ENCODE measurements at regions not wholly inside any gene's neighbourhood (a gene's known extent, or its start where the extent isn't known, plus 50 kb on each side); places are given as distances from the start of the nearest gene placed in this dataset.

DNA sequence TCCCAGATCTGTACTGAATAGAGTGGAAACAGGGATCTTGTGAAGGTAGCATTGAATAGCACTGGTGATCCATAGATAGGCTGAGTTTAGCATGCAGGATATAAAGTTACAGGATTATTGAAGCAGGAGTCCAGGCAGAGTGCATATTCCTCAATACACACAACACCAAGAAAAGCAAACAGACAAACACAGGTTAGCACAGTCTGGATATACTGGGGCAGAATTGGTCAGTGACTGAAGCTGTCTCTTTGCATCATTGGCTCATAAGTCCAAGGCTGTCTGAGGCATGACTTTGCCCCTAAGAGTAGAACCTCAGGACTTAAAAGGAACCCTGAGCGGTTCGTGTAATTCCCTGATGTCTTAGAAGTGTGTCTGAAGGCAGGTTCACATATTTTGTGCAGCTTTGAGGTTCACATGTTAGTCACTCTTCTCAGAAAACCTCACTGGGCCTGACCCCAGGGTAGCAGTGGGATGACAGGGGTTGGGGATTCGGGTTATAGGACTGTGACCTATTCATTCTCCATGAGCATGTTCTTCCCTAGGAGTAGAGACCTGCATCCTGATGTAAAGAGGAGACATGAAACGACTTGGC is 134.6 kb downstream of the AASDH start:
- Mint-ChIP-seq H3K36me3 (no peaks in the 10 kb centered on the region), H3K4me3 (no peak overlapping the region), H3K4me1 (no peaks in the 10 kb centered on the region), H3K27ac (no peak overlapping the region), H3K27me3 (peaks cover 21% of the 10 kb centered on the region), H3K9me3 (no peaks in the 10 kb centered on the region)
- POLR2A ChIA-PET, result no interaction called here
- DNase-seq, result no peak
- no peak for ATAC-seq (ENCODE audit: low read depth)

DNA sequence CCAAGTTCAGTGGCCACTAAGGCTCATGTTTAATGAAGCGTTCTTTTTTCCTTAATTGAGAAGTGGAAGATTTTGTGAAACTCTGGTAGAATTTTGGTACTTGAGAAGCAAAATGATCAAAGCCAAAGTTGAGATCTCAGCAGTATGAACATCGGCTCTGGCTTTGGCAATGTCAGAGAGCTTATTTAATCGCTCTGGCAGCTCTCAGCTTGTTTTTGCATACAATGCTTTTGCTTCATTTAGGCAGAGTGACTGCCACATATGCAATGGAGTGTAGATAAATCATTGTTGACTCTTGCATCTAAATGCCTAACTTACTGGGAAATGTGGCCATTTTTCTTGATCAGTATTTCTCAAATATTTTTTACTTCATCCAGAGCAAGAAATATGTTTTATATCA is 135.7 kb downstream of the AASDH start:
- POLR2A ChIA-PET, result no interaction called here
- Mint-ChIP-seq H3K36me3 (no peaks in the 10 kb centered on the region), H3K27ac (no peak overlapping the region), H3K9me3 (no peaks in the 10 kb centered on the region), H3K4me3 (no peak overlapping the region), H3K27me3 (peaks cover 19% of the 10 kb centered on the region), H3K4me1 (no peaks in the 10 kb centered on the region)
- no peak for ATAC-seq (ENCODE audit: low read depth)
- DNase-seq, result no peak

DNA sequence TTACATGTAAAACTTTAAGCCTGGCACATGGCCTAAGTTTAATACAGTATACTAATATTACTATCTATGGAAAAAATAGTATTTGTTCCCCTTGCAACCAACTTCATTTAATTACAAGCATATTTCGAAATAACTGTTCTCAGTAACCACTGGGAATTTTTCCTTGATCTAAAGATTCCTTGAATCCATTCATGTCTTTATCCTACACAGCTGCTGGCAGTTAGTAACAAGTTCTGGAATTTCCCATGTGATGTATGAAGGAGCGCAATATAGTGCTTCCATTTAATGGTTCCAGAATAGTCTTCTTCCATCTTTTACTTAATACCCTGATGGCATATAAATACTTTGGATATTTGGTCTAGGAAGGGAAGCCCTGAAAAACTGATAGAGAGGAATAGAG is 136.5 kb downstream of the AASDH start:
- Mint-ChIP-seq H3K4me3 (no peak overlapping the region), H3K4me1 (no peaks in the 10 kb centered on the region)
- POLR2A ChIA-PET, result no interaction called here

DNA sequence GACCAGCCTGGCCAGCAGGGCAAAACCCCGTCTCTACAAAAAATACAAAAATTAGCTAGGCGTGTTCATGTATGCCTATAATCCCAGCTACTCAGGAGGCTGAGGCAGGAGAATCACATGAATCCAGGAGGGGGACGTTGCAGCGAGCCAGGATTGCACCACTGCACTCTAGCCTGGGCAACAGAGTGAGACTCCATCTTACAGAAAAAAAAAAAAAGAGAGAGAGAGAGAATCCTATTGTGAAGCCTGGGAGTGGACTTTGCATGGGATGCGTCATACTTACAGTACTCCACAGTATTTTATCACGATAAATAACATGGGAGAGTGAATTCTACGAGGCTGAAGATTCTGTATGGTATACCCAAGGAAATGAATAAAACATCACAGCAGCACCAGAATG is 139.6 kb downstream of the AASDH start:
- Mint-ChIP-seq H3K36me3 (no peaks in the 10 kb centered on the region), H3K27ac (no peak overlapping the region), H3K27me3 (peaks cover 21% of the 10 kb centered on the region), H3K4me1 (no peaks in the 10 kb centered on the region), H3K4me3 (no peak overlapping the region), H3K9me3 (no peaks in the 10 kb centered on the region)
- DNase-seq (no peak), ATAC-seq (ENCODE audit: low read depth) (no peak)
- POLR2A ChIA-PET, result no interaction called here

More for the DNA sequence above, 136.5 kb downstream of the AASDH start:
- Mint-ChIP-seq H3K9me3 (no peaks in the 10 kb centered on the region), H3K36me3 (no peaks in the 10 kb centered on the region), H3K27me3 (peaks cover 17% of the 10 kb centered on the region), H3K27ac (no peak overlapping the region)
- ATAC-seq (ENCODE audit: low read depth) (no peak), DNase-seq (no peak)

DNA sequence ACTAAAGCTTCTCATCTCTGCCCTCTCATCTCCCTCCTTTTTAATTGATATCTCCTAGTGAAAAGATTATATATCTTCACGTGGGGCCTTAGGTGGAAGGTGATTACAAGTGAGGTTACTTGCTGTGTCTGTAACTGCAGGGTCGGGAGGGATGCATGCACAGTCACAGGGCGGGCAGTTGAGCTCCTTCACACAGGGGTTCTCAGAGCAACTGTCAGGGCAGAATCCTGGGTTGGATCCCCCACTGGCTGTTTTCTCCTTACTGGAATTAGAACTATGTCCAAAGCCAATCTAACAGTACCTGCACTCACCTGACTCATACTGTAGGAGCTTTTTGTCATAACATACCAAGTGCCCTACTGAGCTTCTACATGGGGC is 141.1 kb downstream of the AASDH start:
- no peak for DNase-seq
- Mint-ChIP-seq H3K36me3 (no peaks in the 10 kb centered on the region), H3K27ac (no peak overlapping the region), H3K27me3 (peaks cover 21% of the 10 kb centered on the region), H3K4me1 (no peaks in the 10 kb centered on the region), H3K9me3 (no peaks in the 10 kb centered on the region), H3K4me3 (no peak overlapping the region)
- POLR2A ChIA-PET, result no interaction called here
- ATAC-seq (ENCODE audit: low read depth), result no peak

DNA sequence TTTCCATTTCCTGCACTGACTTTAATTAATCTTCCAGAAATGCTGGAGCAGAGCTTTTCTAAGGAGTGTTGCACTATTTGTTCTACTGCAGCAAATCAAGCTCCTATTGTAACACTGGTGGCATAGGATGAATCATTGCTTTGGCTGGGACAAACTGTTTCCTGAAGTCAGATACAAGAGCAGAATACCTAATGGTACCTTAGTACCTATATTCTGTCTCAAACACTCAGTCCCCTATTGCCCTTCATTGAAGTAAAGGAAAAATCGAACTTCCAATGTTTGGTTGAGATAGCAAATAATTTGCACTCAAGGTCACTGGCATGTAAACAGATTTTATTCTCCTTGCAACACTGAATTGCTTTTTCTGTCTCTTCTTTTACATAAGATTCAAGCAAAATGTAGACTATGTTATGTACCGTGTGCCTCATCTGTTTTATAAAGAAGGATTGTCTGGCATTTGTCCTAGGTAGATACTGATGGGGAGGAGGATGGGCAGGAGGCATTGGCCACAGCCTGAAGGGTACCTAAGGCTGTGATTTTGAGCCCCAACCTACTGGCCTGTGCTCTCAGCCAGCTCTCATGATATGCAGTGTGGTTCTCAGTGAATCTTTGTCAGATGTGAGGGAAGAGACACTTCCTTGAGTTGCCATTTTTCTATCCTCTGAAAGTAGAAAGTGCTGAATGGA is 141.6 kb downstream of the AASDH start:
- DNase-seq (no peak), ATAC-seq (ENCODE audit: low read depth) (no peak)
- no peak overlapping the region for H3K27ac Mint-ChIP-seq
- no peak overlapping the region for H3K4me3 Mint-ChIP-seq
- H3K27me3 Mint-ChIP-seq, result peaks cover 21% of the 10 kb centered on the region
- no peaks in the 10 kb centered on the region for H3K4me1 Mint-ChIP-seq
- POLR2A ChIA-PET, result no interaction called here
- H3K36me3 Mint-ChIP-seq, result no peaks in the 10 kb centered on the region
- H3K9me3 Mint-ChIP-seq, result no peaks in the 10 kb centered on the region

DNA sequence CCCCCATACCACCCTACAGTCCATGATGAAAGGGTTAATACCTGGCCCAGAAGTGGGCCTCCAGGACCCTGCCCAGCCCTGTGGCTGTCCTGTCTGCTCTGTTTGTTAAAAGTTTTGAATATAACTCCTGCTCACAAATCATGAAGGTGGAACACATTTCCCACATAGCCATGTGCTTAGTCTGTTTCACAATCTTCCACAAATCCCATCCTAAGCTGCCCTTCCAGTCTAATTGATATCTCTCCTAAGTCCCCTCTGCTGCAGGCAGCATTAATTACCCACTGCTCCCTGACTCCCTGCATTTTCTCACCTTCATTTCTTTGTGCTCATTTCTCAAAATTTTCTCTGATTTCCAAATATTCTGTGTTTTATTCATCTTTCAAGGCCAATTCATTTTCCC is 142.6 kb downstream of the AASDH start:
- Mint-ChIP-seq H3K9me3 (no peaks in the 10 kb centered on the region), H3K4me3 (no peak overlapping the region), H3K27me3 (peaks cover 13% of the 10 kb centered on the region), H3K27ac (no peak overlapping the region), H3K4me1 (no peaks in the 10 kb centered on the region), H3K36me3 (no peaks in the 10 kb centered on the region)
- POLR2A ChIA-PET, result no interaction called here
- DNase-seq, result no peak
- ATAC-seq (ENCODE audit: low read depth), result no peak

DNA sequence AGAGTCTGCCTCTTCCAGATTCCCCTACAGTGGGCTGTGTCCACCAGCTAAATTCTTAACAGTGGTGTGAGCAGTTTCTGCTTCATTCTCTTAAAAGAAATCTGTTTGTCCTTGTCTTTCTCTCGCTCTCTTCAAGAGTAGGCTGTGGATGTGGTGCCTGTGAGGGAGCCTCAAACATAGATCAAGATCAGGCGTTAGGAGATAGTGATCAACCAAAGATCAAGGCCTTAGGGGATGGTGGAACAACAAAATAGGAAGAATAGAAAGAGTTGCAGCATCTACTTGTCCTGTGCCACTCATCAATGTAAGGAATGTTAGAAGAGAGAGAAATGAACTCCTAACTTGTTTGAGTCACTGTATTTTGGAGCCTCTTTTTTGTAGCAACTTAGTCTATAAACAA is 144.2 kb downstream of the AASDH start:
- no peak for DNase-seq
- no peaks in the 10 kb centered on the region for H3K36me3 Mint-ChIP-seq
- ATAC-seq (ENCODE audit: low read depth), result no peak
- no peaks in the 10 kb centered on the region for H3K9me3 Mint-ChIP-seq
- peaks cover 12% of the 10 kb centered on the region for H3K27me3 Mint-ChIP-seq
- no peak overlapping the region for H3K4me3 Mint-ChIP-seq
- no peaks in the 10 kb centered on the region for H3K4me1 Mint-ChIP-seq
- no peak overlapping the region for H3K27ac Mint-ChIP-seq
- POLR2A ChIA-PET, result no interaction called here

DNA sequence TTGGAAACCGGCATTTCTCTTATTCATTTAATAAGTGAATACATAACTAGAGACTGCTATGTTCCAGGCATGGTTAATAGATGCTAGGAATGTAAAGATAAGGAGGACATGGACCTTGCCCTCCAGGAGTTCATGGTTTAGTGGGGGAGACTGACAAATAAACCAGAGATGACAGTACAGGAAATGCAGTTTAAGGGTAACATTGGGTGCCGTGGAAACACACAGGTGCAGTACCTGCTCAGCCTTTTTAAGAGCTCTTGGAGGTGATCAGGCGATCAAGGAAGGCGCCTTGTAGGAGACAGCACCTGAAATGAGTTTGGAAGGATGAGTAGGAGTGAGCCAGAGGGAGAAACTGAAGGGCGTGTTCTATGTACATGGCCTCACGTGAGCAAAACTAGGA is 145.8 kb downstream of the AASDH start:
- no peak for DNase-seq
- Mint-ChIP-seq H3K36me3 (no peaks in the 10 kb centered on the region), H3K4me1 (no peaks in the 10 kb centered on the region), H3K27me3 (peaks cover 10% of the 10 kb centered on the region), H3K27ac (no peak overlapping the region), H3K4me3 (no peak overlapping the region), H3K9me3 (no peaks in the 10 kb centered on the region)
- POLR2A ChIA-PET, result no interaction called here
- no peak for ATAC-seq (ENCODE audit: low read depth)

DNA sequence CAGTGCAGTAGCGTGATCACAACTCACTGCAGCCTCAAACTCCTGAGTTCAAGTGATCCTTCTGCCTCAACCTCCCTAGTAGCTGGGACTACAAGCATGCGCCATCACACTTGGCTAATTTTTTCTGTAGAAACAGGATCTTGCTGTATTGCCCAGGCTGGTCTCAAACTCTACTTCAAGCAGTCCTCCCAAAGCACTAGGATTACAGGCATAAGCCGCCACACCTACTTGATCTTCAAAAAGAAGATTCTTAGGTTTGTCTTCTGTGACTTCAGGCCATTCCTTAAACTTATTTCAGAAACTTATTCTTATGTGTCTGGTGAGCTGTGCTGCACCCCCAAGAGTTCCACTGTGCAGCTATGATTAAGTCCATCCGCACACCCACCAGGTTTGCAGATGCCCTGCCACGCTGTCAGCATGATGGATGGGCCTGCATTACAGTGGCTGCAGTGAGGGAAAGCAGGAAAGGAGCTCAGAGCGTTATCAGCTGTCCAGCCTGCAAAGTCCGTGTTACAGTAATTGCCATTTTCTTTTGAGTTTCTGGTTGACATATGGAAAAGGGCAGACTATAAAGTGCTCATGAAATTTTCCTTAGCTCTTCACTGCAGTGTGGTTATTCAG is 146.6 kb downstream of the AASDH start:
- POLR2A ChIA-PET, result no interaction called here
- Mint-ChIP-seq H3K9me3 (no peaks in the 10 kb centered on the region), H3K4me1 (no peaks in the 10 kb centered on the region), H3K27ac (no peak overlapping the region), H3K36me3 (no peaks in the 10 kb centered on the region), H3K27me3 (peaks cover 12% of the 10 kb centered on the region), H3K4me3 (no peak overlapping the region)
- no peak for ATAC-seq (ENCODE audit: low read depth)
- no peak for DNase-seq

DNA sequence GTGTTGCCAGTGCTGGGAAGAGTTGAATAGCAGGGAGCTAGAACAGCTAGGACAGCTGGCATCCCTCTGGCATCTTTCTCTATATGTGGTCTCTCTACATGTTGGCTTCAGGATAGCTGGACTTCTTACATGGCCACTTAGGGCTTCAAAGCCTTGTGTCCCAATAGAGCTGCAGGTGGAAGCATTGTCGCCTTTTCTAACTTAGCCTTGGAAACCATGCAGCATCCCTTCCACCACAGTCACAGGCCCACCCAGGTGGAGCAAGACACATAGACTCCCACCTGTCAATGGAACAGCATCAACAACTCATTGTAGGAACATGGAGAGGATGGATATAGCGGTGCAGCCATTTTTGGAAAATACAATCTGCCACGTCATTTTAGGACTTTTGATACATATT is 149.0 kb downstream of the AASDH start:
- Mint-ChIP-seq H3K4me1 (no peaks in the 10 kb centered on the region), H3K36me3 (peaks cover 2% of the 10 kb centered on the region), H3K27me3 (peaks cover 9% of the 10 kb centered on the region), H3K27ac (no peak overlapping the region), H3K9me3 (no peaks in the 10 kb centered on the region), H3K4me3 (no peak overlapping the region)
- POLR2A ChIA-PET, result interaction anchor here (0.5 kb wide), 1 partner anchor 10 kb away, joined by 5 read pairs; no protein-coding TSS in a partner anchor
- ATAC-seq (ENCODE audit: low read depth), result no peak
- DNase-seq, result no peak

DNA sequence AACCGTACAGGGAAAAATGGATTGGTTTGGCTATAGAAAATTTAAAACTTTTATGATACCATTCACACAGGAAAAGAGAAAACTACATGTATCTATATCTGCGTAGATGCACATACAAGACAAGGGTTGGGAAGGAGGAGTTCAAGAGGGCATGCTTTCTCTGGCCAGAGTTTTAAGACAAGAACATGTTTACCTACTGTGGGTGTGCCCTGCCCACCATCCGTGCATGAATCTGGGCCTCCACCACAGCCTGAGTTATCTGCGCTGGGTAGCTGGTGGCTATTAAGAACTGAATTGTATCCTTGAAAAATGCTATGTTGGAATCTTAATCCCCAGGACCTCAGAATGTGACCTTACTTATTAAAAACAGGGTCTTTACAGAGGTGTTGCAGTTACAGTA is 151.6 kb downstream of the AASDH start:
- Mint-ChIP-seq H3K27me3 (peaks cover 4% of the 10 kb centered on the region), H3K36me3 (peaks cover 2% of the 10 kb centered on the region)

DNA sequence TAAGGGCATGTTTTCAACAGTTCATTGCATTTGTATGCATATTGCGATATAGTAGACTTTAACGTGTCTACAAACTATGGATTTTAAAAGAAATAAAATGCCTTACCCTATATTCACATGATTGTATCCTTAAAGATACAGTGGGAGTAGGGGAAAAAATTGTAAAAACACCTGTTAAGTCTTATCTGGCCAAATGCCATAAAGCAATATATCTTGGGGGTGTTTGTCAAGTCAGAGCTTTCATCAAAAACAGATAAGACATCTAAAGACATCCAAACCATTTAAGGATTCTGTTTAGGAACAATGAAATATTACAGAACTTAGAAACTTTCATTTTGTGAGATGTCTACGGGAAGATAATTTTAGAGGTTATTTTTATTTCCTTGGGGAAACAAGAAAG is 152.3 kb downstream of the AASDH start:
- no peak for ATAC-seq (ENCODE audit: low read depth)
- Mint-ChIP-seq H3K9me3 (peaks cover 2% of the 10 kb centered on the region), H3K4me3 (no peak overlapping the region), H3K36me3 (peaks cover 2% of the 10 kb centered on the region), H3K4me1 (peaks cover 3% of the 10 kb centered on the region), H3K27ac (no peak overlapping the region), H3K27me3 (peaks cover 4% of the 10 kb centered on the region)
- no peak for DNase-seq
- POLR2A ChIA-PET, result no interaction called here

More for the DNA sequence above, 151.6 kb downstream of the AASDH start:
- H3K4me1 Mint-ChIP-seq, result no peaks in the 10 kb centered on the region
- no peak overlapping the region for H3K4me3 Mint-ChIP-seq
- no peak overlapping the region for H3K27ac Mint-ChIP-seq
- POLR2A ChIA-PET, result no interaction called here
- ATAC-seq (ENCODE audit: low read depth) (no peak), DNase-seq (no peak)
- H3K9me3 Mint-ChIP-seq, result peaks cover 2% of the 10 kb centered on the region

DNA sequence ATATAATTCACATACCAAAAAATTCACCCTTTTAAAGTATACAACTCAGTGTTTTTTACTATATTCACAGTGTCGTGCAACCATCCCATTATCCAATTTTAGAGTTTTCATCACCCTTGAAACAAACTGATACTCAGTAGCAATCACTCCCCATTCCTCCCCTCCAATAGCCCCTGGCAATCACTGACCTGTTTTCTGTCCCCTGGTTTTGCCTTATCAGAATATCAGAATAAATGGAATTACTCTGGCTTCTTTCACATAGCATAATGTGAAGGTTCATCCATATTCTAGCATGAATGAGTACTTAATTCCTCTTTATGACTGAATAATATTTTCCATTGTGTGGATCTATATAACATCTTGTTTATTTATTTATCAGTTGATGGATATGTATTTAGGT is 153.2 kb downstream of the AASDH start:
- Mint-ChIP-seq H3K9me3 (peaks cover 2% of the 10 kb centered on the region), H3K36me3 (peaks cover 2% of the 10 kb centered on the region)

More for the DNA sequence above, 153.2 kb downstream of the AASDH start:
- Mint-ChIP-seq H3K4me3 (no peak overlapping the region), H3K27me3 (peaks cover 4% of the 10 kb centered on the region), H3K27ac (no peak overlapping the region), H3K4me1 (peaks cover 6% of the 10 kb centered on the region)
- ATAC-seq (ENCODE audit: low read depth) (no peak), DNase-seq (no peak)
- POLR2A ChIA-PET, result no interaction called here

Data from activated naive CD8-positive, alpha-beta T cell treated with anti-CD3 and anti-CD28 coated beads, Interleukin-2, amount 10 ng/mL, durations not matched to agents 7 days and 5 days (primary cell).